ENCODE measurements at regions not wholly inside any gene's neighbourhood (a gene's known extent, or its start where the extent isn't known, plus 50 kb on each side); places are given as distances from the start of the nearest gene placed in this dataset.
"Not testable (repeated sequence)": the region's sequence is repeated elsewhere in the genome, so short reads cannot be mapped to it uniquely, and the experiment has no call there.

GRCh38 chr4:11701966-11702725 is 273.5 kb upstream of the HS3ST1 start:
- in situ Hi-C loops (cut with HindIII; ENCODE audit: low sequenced_read_pairs), result no loop called here

GRCh38 chr4:11700751-11701226 is 272.1 kb upstream of the HS3ST1 start:
- in situ Hi-C loops (cut with HindIII; ENCODE audit: low sequenced_read_pairs), result no loop called here

GRCh38 chr4:11698846-11699590 is 270.3 kb upstream of the HS3ST1 start:
- in situ Hi-C loops (cut with HindIII; ENCODE audit: low sequenced_read_pairs), result no loop called here

GRCh38 chr4:11698033-11698432 is 269.3 kb upstream of the HS3ST1 start:
- in situ Hi-C loops (cut with HindIII; ENCODE audit: low sequenced_read_pairs), result no loop called here

- in situ Hi-C loops (cut with HindIII; ENCODE audit: low sequenced_read_pairs), result no loop called here
Measured at GRCh38 chr4:11693693-11694092, 265.0 kb upstream of the HS3ST1 start.

- in situ Hi-C loops (cut with HindIII; ENCODE audit: low sequenced_read_pairs), result no loop called here
Measured at GRCh38 chr4:11691236-11691635, 262.5 kb upstream of the HS3ST1 start.

- in situ Hi-C loops (cut with HindIII; ENCODE audit: low sequenced_read_pairs), result no loop called here
Measured at GRCh38 chr4:11687727-11688126, 259.0 kb upstream of the HS3ST1 start.

- in situ Hi-C loops (cut with HindIII; ENCODE audit: low sequenced_read_pairs), result no loop called here
Measured at GRCh38 chr4:11685481-11685880, 256.8 kb upstream of the HS3ST1 start.

- in situ Hi-C loops (cut with HindIII; ENCODE audit: low sequenced_read_pairs), result no loop called here
Measured at GRCh38 chr4:11675051-11675800, 246.5 kb upstream of the HS3ST1 start.

GRCh38 chr4:11670304-11670703 is 241.6 kb upstream of the HS3ST1 start:
- in situ Hi-C loops (cut with HindIII; ENCODE audit: low sequenced_read_pairs), result no loop called here

- in situ Hi-C loops (cut with HindIII; ENCODE audit: low sequenced_read_pairs), result no loop called here
Measured at GRCh38 chr4:11669156-11669555, 240.5 kb upstream of the HS3ST1 start.

GRCh38 chr4:11663114-11663513 is 234.4 kb upstream of the HS3ST1 start:
- in situ Hi-C loops (cut with HindIII; ENCODE audit: low sequenced_read_pairs), result no loop called here

- in situ Hi-C loops (cut with HindIII; ENCODE audit: low sequenced_read_pairs), result no loop called here
Measured at GRCh38 chr4:11650801-11651596, 222.3 kb upstream of the HS3ST1 start.

GRCh38 chr4:11647433-11647832 is 218.7 kb upstream of the HS3ST1 start:
- in situ Hi-C loops (cut with HindIII; ENCODE audit: low sequenced_read_pairs), result no loop called here

GRCh38 chr4:11643081-11643480 is 214.4 kb upstream of the HS3ST1 start:
- in situ Hi-C loops (cut with HindIII; ENCODE audit: low sequenced_read_pairs), result not testable (repeated sequence)

GRCh38 chr4:11640584-11640983 is 211.9 kb upstream of the HS3ST1 start:
- in situ Hi-C loops (cut with HindIII; ENCODE audit: low sequenced_read_pairs), result no loop called here

- in situ Hi-C loops (cut with HindIII; ENCODE audit: low sequenced_read_pairs), result no loop called here
Measured at GRCh38 chr4:11636551-11636950, 207.9 kb upstream of the HS3ST1 start.

- in situ Hi-C loops (cut with HindIII; ENCODE audit: low sequenced_read_pairs), result no loop called here
Measured at GRCh38 chr4:11636031-11636430, 207.3 kb upstream of the HS3ST1 start.

- in situ Hi-C loops (cut with HindIII; ENCODE audit: low sequenced_read_pairs), result no loop called here
Measured at GRCh38 chr4:11635342-11635741, 206.6 kb upstream of the HS3ST1 start.

GRCh38 chr4:11634283-11634682 is 205.6 kb upstream of the HS3ST1 start:
- in situ Hi-C loops (cut with HindIII; ENCODE audit: low sequenced_read_pairs), result loop anchor here (5.0 kb wide), 1 partner anchor 37 kb away; no protein-coding TSS in a partner anchor

- in situ Hi-C loops (cut with HindIII; ENCODE audit: low sequenced_read_pairs), result loop anchor here (5.0 kb wide), 1 partner anchor 36 kb away; no protein-coding TSS in a partner anchor
Measured at GRCh38 chr4:11633430-11633829, 204.7 kb upstream of the HS3ST1 start.
